ENCODE measurements at regions not wholly inside any gene's neighbourhood (a gene's known extent, or its start where the extent isn't known, plus 50 kb on each side); places are given as distances from the start of the nearest gene placed in this dataset.

- in situ Hi-C loops (cut with HindIII; ENCODE audit: low pct_unique_long_range_greater_than_20kb, low sequenced_read_pairs): no loop called here
Measured at GRCh38 chr2:57509189-57509588, 537.4 kb upstream of the VRK2 start.

GRCh38 chr2:57510704-57511103, 535.9 kb upstream of the VRK2 start:
- DNase-seq (ENCODE audit: low read depth, low spot score): peak; percentile 39
- in situ Hi-C loops (cut with HindIII; ENCODE audit: low pct_unique_long_range_greater_than_20kb, low sequenced_read_pairs): no loop called here

More at GRCh38 chr2:57509189-57509588, 537.4 kb upstream of the VRK2 start:
- DNase-seq (ENCODE audit: low read depth, low spot score): no peak

DNA sequence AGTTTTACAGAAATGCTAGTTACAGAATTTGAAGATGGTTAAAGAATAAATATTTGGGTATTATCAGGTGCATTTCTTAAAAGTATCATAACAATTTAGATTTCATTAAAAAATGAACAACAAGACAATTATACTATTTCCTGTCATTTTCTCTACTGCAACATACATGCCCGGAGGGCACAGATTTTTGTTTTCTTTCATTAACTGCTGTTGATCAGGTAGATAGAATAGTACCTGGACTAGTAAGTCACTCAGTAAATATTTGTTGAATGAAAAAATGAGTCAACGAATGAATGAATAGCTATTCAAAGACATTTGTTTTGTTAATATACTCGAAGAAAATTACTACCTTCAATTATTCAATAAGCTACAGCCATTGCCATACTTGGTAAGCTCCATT, 531.2 kb upstream of the VRK2 start:
- in situ Hi-C loops (cut with HindIII; ENCODE audit: low pct_unique_long_range_greater_than_20kb, low sequenced_read_pairs): no loop called here

DNA sequence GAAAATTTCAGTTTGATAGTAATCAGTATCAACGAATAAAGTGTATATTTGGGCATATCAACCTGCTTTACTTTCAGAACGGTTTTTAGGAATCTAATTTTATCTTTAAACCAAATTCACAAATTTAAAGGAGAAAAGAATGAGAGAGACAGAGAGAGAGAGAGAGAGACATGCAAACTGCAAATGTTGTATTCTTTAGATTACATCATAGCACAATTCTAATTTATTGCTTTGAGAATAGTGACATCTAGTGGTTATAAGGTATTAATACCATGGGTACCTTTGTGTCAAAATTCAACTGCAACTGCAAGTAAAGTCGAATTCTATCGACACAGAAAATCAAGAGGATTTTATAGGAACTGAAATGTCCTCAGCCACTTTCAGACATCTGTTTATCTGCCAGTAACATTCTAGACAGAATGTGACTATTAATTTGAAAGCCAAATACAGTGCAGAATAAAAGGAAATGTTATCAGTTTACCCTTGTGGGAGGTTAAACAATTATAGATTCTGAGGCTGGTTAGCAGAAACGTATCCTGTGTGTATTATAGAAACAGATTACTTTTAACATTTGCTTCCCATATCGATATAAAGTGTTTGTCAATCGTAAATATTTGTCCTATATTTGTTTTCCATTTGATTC, 529.8 kb upstream of the VRK2 start:
- DNase-seq (ENCODE audit: low read depth, low spot score): peak; percentile 70
- in situ Hi-C loops (cut with HindIII; ENCODE audit: low pct_unique_long_range_greater_than_20kb, low sequenced_read_pairs): no loop called here

More for the DNA sequence above, 531.2 kb upstream of the VRK2 start:
- DNase-seq (ENCODE audit: low read depth, low spot score): no peak

GRCh38 chr2:57523304-57523703, 523.3 kb upstream of the VRK2 start:
- DNase-seq (ENCODE audit: low read depth, low spot score): no peak
- in situ Hi-C loops (cut with HindIII; ENCODE audit: low pct_unique_long_range_greater_than_20kb, low sequenced_read_pairs): no loop called here

GRCh38 chr2:57527685-57528084, 518.9 kb upstream of the VRK2 start:
- in situ Hi-C loops (cut with HindIII; ENCODE audit: low pct_unique_long_range_greater_than_20kb, low sequenced_read_pairs): no loop called here
- DNase-seq (ENCODE audit: low read depth, low spot score): no peak

GRCh38 chr2:57528499-57528898, 518.1 kb upstream of the VRK2 start:
- DNase-seq (ENCODE audit: low read depth, low spot score): no peak
- in situ Hi-C loops (cut with HindIII; ENCODE audit: low pct_unique_long_range_greater_than_20kb, low sequenced_read_pairs): no loop called here

GRCh38 chr2:57534358-57534757, 512.2 kb upstream of the VRK2 start:
- DNase-seq (ENCODE audit: low read depth, low spot score): peak; percentile 32

DNA sequence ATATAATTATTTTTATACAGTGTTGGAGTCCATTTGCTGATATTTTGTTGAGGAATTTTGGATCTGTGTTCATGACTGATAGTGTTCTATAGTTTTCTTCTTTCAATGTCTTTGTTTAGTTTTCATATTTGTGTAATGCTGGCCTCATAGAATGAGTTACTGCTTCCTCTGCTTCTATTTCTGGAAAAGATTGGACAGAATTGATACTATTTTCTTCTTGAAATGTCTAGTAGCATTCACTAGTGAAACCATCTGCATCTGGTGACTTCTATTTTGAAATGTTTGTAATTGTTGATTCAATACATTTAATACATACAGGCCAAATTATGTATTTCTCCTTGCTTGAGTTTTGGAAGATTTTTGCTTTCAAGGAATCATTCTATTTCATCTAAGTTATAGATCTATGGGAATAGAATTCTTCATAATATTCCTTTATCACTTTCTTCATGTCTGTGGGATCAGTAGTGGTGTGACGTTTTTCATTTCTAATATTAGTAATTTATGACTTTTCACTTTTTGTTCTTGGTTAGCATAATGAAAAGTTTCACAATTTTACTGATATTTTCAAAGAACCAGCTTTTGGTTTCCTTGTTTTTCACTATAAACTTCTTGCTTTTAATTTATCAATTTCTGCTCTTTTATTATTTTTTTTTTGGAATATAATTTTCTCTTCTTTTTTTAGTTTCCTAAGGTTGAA, 509.9 kb upstream of the VRK2 start:
- in situ Hi-C loops (cut with HindIII; ENCODE audit: low pct_unique_long_range_greater_than_20kb, low sequenced_read_pairs): no loop called here
- no peak for DNase-seq (ENCODE audit: low read depth, low spot score)

More at GRCh38 chr2:57534358-57534757, 512.2 kb upstream of the VRK2 start:
- in situ Hi-C loops (cut with HindIII; ENCODE audit: low pct_unique_long_range_greater_than_20kb, low sequenced_read_pairs): no loop called here

- DNase-seq (ENCODE audit: low read depth, low spot score): peak; percentile 25
- in situ Hi-C loops (cut with HindIII; ENCODE audit: low pct_unique_long_range_greater_than_20kb, low sequenced_read_pairs): no loop called here
Measured at GRCh38 chr2:57539761-57540160, 506.8 kb upstream of the VRK2 start.

- no peak for DNase-seq (ENCODE audit: low read depth, low spot score)
- in situ Hi-C loops (cut with HindIII; ENCODE audit: low pct_unique_long_range_greater_than_20kb, low sequenced_read_pairs): no loop called here
Measured at GRCh38 chr2:57542081-57542480, 504.5 kb upstream of the VRK2 start.

GRCh38 chr2:57543211-57543610, 503.4 kb upstream of the VRK2 start:
- no peak for DNase-seq (ENCODE audit: low read depth, low spot score)
- in situ Hi-C loops (cut with HindIII; ENCODE audit: low pct_unique_long_range_greater_than_20kb, low sequenced_read_pairs): no loop called here

- DNase-seq (ENCODE audit: low read depth, low spot score): peak; percentile 56
- in situ Hi-C loops (cut with HindIII; ENCODE audit: low pct_unique_long_range_greater_than_20kb, low sequenced_read_pairs): no loop called here
Measured at GRCh38 chr2:57544624-57545023, 502.0 kb upstream of the VRK2 start.

DNA sequence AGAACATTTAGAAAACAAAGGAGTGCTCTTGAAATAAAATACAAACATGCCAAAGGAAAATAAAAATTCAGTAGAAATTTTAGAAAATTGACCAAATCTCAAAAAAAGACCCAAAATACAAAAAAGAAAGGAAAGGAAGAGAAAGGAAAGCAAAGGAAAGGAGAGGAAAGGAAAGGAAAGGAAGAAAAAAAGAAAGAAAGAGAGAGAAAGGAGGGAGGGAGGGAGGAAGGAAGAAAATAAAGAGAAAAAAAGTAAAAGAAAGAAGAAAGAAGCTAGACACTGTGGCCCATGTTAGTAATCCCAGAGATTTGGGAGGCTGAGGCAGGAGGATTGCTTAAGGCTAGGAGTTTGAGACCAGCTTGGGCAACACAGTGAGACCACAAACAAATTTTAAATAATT, 500.1 kb upstream of the VRK2 start:
- in situ Hi-C loops (cut with HindIII; ENCODE audit: low pct_unique_long_range_greater_than_20kb, low sequenced_read_pairs): no loop called here
- no peak for DNase-seq (ENCODE audit: low read depth, low spot score)

DNA sequence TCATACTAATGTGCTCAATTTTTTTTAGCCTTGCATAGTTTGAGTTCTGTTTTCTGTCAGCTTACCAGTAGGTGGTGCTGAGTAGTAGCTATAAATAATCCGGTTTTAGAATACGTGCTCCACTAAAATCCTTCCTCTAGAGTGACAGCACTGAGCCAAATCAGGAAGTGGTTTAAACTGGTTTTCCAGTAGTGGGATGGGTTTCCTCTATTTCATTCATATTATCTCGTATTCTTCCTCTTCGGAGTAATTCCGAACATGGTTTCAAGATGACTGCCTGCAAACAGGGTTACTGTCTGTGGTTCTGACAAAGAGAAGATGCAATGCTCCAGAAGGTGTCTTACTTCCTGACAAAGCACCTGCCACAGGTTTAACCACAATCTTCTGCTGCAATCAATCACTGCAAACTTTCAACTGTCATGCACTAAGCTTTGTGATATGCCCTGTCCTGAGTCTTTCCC, 496.9 kb upstream of the VRK2 start:
- in situ Hi-C loops (cut with HindIII; ENCODE audit: low pct_unique_long_range_greater_than_20kb, low sequenced_read_pairs): no loop called here
- peak; percentile 72 for DNase-seq (ENCODE audit: low read depth, low spot score)

DNA sequence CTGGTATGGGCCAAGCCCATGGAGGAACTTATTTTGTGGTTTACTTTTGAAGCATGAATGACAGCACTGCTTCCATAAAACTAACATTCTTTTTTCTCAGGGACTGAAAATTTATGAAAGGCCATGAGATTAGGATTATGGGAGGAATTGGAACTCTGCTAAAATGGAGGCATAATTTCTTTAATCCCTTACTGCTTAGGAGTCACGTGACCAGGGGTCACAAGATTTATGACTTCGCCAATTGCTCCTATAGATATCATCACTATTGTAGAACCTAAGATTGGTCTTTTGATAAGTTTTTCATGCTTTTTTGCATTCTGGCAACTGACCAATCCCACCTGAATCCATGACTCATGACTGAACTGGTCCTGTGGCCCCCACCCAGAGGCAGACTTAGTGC, 495.7 kb upstream of the VRK2 start:
- DNase-seq (ENCODE audit: low read depth, low spot score): no peak
- in situ Hi-C loops (cut with HindIII; ENCODE audit: low pct_unique_long_range_greater_than_20kb, low sequenced_read_pairs): no loop called here

DNA sequence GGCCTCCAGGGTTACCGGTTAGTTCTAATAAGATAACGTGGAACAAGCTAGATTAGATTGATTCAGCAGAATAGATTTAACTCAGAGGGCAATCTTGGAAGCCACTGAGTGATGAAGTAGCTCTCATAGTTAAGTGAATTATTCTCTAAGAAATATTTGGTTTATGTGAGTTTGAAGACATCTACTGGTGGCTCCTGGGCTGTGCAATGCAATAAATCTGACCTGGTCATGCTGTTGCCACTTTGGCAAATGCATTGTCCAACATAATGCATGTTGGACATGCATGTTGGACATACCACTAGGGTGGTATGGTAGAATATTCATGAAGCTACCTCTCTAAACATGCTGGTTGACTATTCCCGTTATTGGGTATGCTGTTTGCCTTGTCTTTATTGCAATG, 493.7 kb upstream of the VRK2 start:
- DNase-seq (ENCODE audit: low read depth, low spot score): peak; percentile 37
- in situ Hi-C loops (cut with HindIII; ENCODE audit: low pct_unique_long_range_greater_than_20kb, low sequenced_read_pairs): no loop called here

DNA sequence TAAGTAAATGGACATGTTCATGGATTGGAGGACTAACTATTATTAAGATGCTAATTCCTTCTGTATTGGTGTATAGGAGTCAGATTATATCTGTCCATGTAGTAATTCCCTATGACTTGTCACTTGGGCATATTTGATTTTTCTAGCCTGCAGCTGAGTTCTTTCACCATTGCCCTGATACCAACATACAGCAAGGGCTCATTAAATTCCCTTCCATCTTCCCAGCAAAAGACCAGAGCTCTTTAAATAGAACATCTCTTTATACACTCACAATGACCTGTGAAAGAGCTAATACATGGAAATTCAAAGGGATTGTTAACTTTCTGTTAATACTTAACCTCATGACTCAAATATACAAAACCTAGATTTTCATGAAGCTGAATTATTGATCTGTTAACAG, 492.3 kb upstream of the VRK2 start:
- in situ Hi-C loops (cut with HindIII; ENCODE audit: low pct_unique_long_range_greater_than_20kb, low sequenced_read_pairs): no loop called here

DNA sequence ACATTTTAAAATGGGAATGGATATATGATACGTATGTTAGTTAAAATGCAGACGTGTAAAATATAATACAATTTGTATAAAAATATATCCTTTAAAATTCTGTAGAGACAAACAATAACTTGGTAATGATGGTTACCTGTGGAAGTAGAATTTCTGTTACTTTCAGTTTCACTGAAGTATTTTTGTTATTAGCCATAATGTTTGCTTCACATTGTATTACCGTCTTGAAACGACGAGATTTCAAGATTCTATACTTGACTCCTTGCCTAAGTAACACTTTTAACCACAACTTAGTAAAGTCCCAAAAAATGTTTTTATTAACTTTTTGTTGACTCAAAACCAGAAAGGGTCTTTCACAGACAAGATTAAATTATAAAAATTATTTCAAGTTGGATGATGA, 488.3 kb upstream of the VRK2 start:
- in situ Hi-C loops (cut with HindIII; ENCODE audit: low pct_unique_long_range_greater_than_20kb, low sequenced_read_pairs): no loop called here
- DNase-seq (ENCODE audit: low read depth, low spot score): no peak

More for the DNA sequence above, 492.3 kb upstream of the VRK2 start:
- DNase-seq (ENCODE audit: low read depth, low spot score): no peak

Data from SK-MEL-5 (cell line).